ENCODE measurements at regions not wholly inside any gene's neighbourhood (a gene's known extent, or its start where the extent isn't known, plus 50 kb on each side); places are given as distances from the start of the nearest gene placed in this dataset.

DNA sequence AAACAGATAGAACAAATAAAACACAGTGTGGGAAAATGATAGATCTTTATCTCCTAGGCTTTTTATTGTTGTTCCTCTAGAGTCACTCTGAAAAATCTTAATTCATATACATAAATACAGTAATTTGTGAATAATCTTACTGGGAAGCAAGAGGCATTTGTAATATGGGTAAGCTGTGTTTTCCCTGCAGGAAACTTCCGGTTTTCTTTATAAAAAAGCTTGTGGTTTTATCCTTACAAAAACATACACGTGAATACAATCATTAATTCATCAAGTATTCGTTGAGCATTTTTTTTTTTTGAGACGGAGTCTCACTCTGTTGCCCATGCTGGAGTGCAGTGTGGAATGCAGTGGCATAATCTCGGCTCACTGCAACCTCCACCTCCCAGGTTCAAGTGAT is 1312.8 kb upstream of the ZEB2 start:
- DNase-seq = no peak

GRCh38 chr2:145829931-145830330 is 1310.0 kb upstream of the ZEB2 start:
- DNase-seq = no peak

DNA sequence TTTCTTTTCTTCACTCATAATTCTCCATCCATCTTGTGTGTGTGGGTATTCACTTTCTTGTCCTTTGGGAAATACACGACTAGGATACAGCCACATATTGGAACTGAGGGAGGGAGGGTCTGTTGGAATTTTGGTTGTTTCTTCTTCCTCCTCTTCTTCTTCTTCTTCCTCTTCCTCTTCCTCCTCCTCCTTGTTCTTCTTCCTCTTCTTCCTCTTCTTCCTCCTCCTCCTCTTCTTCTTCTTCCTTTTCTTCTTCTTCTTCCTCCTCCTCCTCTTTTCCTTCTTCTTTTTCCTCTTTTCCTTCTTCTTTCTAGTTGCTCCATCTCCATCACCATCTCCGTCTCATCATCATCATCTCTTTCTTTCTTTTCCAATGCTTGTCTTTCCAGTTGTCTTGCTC is 1307.3 kb upstream of the ZEB2 start:
- no peak for DNase-seq

DNA sequence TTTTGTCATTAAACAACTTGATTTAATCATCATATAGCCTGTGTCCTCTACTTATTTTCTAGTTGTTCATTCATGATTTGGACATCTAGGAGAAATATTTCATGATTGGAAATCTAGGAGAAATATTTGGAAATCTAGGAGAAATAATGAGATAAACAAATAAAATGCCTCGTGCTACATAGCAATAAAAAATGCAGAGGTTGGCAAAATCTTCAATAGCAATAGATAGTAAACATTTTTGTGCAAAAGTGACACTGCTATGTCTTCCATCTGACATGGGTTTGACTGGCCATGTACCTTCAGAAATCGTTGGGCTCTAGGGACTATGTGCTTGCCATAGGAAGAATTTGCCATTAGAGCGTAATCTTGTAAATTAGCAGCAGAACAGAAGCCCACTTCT is 1304.5 kb upstream of the ZEB2 start:
- DNase-seq = no peak

- DNase-seq = no peak
These were observed 1303.1 kb upstream of the ZEB2 start for GRCh38 chr2:145822892-145823534.

DNA sequence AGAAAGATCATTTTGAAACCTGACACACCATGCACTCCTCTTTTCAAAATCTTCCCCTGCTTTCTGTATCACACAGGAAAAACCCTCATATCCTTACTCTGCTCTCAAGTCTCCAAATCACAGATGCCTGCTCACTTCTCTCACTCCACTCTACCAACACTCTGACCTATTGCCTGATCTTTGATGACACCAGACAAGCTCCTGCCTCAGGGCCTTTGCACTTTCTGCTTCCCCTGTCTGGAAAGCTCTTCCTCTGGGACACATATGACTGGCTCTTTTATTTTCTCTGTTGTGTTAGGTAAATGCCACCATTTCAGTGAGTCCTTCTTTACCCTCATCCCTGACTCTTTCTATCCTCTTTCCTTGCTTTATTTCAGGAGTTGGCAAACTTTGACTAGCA is 1300.7 kb upstream of the ZEB2 start:
- DNase-seq = no peak

DNA sequence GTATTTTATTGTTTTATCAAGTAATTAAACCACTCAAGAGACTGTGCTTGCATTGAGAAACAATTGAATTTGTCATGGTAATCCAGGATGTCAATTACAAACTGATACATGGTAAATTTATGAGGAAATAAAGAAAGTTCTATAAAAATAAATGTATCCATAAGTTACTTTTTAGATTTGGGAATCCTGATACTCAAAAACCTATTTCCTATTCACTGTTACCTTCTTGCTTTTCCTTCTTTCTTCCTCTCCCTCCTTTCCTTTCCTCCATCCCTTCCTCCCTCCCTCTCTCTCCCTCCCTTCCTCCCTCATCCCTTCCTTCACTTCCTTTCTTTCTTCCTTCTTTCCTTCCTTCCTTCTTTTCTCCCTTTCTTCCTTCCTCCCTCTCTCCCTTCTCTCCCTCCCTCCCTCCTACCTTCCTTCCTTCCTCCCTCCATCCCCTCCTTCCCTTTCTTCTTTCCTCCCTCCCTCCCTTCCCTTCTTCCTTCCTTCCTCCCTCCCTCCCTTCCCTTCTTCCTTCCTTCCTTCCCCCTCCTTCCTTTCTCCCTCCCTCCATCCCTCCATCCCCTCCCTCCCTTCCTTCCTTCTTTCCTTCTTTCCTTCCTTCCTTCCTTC is 1299.1 kb upstream of the ZEB2 start:
- no peak for DNase-seq

DNA sequence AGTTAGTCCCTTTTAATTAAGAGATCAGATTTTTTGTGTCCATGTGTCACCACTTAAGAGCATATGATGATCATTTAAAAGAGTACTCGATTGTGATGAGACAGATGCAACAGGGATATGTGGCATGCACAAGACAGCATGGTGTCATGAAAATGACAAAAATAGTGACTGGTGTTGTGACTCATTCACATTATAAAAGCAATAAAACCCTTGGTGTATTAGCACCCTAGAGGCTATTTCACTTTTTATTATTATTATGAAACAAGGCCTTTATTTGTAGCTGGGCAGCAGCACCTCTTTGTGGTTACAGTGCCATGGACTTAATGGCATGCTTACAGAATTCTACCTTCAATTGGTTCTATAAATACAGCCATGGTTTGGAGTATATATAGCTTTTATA is 1296.0 kb upstream of the ZEB2 start:
- no peak for DNase-seq

- no peak for DNase-seq
These were observed 1293.6 kb upstream of the ZEB2 start for GRCh38 chr2:145813481-145813880.

- no peak for DNase-seq
These were observed 1292.2 kb upstream of the ZEB2 start for GRCh38 chr2:145812165-145812554.

GRCh38 chr2:145811276-145812164 is 1291.6 kb upstream of the ZEB2 start:
- no peak for DNase-seq

DNA sequence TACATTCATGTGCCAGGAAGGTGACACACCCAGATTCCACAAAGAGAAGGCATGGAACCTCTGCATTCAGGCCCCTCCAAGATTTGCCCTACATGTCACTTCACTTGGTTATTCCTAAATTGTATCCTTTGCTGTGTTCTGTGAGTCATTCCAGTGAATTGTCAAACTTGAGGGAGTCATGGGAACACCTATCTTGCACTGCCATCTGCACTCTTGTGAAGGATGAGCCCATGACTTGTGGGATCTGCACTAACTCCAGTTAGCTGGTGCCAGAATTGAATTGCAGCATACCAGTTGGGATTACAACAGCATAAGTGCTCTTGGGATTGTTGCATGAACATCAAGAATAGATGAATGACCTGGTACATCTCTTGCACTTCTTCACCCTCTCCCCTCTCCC is 1288.0 kb upstream of the ZEB2 start:
- DNase-seq = no peak

GRCh38 chr2:145807554-145807953 is 1287.6 kb upstream of the ZEB2 start:
- no peak for DNase-seq

- no peak for DNase-seq
These were observed 1286.6 kb upstream of the ZEB2 start for GRCh38 chr2:145806546-145806945.

DNA sequence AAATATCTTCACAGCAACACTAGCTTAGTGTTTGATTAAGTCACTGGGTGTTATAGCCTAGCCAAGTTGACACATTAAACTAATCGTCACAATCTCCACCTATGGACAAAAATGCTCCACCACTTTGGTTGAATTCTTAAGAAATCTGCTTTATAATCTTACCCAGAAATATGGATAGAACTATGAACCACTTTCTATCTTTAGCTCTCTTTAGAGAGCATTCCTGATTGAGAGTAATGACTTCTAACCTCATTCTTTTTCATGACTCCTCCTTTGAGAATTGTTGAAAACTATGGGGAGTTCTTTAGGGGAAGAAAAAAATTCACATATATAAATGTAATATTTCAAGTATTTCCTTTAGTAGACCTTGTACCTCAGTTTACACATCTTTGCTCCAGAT is 1282.2 kb upstream of the ZEB2 start:
- DNase-seq = no peak

DNA sequence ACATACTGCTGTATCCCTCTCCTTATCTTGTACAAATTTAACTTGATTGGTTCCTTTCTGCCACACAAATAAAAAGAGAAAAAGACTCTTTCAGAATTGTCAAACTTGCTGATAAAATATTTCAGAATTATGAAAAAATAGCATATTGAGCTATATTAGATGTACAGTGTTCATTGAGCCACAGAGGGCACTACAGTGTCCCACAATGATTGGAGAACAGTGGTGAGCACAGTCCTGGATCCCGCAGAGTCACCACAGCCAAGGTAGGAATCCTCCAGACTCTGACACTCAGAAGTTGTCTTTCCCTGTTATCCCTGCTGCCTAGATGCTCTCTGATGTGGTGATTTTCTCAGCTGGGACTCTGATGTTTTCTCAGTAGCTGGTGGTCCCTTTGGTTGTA is 1281.3 kb upstream of the ZEB2 start:
- no peak for DNase-seq

- no peak for DNase-seq
These were observed 1280.5 kb upstream of the ZEB2 start for GRCh38 chr2:145800151-145801091.

DNA sequence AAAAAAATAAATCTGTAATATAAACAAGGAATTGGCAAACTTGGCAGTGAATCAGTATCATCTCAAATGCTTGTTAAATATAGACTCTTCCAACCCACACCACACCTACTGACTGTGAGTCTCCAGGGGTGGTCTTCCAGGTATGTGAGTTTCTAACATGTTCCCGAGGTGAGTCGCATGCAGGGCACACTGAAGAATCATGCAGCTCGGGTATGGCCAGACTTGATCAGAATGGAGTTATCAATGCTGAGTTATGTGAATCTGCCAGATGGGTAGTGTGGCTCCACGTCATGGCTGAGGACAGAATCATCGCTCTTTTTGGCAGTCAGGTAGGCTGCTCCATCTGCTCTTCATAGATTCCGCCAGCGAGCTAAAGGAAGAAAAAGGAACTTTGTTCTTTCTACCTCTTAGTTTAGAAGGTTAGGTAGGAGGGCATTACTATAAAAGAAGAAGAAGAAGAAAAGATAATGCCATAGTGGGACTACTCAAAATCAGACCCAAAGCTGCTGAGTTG is 1279.7 kb upstream of the ZEB2 start:
- DNase-seq = no peak

DNA sequence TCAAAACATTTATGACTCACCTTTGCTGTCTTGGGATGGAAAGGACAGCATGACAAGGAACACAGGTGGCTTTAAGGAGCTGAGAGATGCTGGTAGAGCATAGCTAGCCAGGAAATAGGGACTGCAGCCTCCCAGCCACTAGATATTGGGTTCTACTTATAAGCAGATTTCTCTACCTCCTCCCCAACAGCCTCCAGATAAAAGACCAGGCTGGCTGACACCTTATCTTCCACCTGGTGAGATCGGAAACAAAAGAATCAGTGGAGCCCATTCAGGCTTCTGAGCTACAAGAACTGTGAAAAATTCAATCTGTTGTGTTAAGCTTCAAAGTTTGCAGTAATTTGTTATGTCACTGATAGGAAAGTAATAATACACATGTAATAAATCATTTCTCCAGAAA is 1278.5 kb upstream of the ZEB2 start:
- no peak for DNase-seq

DNA sequence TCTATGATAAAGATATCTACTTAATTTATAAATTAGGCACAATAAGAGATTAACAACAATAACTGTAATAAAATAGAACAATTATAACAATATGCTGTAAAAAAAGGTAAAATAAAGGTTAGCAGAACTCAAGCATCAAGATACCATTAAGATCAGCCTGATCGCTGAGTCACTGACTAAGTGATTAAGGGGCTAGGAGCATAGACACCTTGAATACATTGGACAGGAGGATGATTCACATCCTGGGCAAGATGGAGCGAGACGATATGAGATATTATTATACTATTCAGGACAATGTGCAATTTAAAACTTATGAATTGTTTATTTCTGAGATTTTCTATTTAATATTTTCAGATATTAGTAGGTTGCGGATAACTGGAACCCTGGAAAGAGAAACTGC is 1277.8 kb upstream of the ZEB2 start:
- no peak for DNase-seq

GRCh38 chr2:145792745-145793144 is 1272.8 kb upstream of the ZEB2 start:
- no peak for DNase-seq

- DNase-seq = no peak
These were observed 1269.7 kb upstream of the ZEB2 start for GRCh38 chr2:145789636-145790035.

Measured in GF-D8 (cell line).